SKM-1 treated with dmso at 0.1 percent for 144 hours (cell line): ENCODE measurements at regions not wholly inside any gene's neighbourhood (a gene's known extent, or its start where the extent isn't known, plus 50 kb on each side); places are given as distances from the start of the nearest gene placed in this dataset.

Experiments
- DNase-seq: peaks from one replicate; lab custom pipeline; 2025; ENCODE audit not compliant: unreplicated experiment; lab: John Stamatoyannopoulos, UW

DNA sequence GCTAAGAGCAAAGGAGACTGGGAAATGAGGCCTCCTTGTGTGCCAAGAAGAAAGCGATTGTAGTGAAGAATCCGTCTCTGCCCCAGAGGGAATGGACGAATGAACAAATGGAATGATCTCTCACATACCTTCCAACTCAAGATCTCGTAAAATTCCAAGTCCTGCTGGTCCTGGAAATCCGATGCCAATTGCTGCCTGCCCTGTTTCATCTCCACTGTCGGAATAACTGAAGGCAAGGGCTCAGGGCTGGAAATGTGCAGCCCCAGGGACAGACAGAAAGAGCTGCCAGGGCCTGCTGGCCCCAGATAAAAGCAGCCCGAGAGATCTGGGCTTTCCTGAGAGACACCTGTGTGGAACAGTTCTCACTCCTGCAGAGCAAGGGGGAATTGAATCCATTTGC is 120.9 kb downstream of the MN1 start:
- DNase-seq = no peak

GRCh38 chr22:27681037-27681436 is 120.5 kb downstream of the MN1 start:
- DNase-seq = no peak

GRCh38 chr22:27682437-27682836 is 119.1 kb downstream of the MN1 start:
- DNase-seq = no peak

DNA sequence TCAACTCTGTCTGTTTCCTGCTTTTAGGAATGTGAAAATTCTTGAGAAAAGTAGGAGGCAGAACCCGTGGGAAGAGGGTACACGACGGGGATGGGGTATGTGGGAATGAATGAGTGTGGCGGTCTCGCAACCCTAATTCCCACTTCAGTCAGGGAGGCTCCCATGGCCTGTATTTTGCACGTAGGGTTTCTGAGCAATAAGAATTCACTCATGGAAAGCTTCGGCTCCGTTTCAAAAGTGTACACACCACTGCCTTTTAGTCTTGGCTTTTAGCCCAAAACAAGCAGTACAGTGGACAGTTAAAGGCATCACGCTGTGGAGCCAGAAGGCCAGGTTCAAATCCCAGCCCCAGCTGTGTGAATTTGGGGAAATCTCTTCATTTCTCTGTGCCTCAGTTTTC is 116.7 kb downstream of the MN1 start:
- no peak for DNase-seq

DNA sequence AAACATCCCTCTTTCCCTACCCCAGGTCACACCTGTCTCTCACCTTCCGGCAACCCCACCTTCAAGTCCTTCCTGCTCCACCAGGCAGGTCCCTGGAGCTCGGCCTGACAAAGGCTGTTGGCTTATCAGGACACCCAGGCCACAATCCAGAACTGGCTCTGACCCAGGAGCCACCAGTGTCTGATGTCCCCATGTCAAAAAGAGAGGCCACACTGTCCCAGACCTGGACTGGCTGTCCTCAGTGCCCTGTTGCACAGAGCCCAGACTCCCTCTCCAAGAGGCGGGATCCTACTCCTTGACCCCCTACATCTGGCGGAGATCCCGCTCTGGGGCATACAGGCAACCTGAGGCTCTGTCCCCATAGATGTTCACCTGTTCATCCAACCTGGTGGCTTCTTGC is 116.0 kb downstream of the MN1 start:
- DNase-seq = no peak

DNA sequence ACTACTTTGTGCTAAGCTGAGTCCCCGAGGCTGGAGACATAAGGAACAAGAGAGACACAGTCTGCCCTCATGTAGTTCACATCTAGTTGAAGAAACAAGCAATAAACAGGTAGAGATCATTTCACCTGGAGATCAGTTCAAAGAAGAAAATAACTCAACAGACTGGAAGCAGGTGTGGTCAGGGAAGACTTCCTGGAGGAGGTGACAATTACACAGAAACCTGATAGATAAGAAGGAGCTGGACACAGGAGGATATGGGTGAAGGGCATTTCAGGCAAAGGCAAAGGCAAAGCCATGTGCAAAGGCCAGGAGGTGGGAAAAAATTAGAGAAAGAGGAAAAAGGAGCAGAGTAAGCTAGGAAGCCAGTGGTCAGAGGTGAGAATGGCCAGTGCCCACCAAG is 115.6 kb downstream of the MN1 start:
- no peak for DNase-seq

GRCh38 chr22:27686534-27686933 is 115.0 kb downstream of the MN1 start:
- no peak for DNase-seq

DNA sequence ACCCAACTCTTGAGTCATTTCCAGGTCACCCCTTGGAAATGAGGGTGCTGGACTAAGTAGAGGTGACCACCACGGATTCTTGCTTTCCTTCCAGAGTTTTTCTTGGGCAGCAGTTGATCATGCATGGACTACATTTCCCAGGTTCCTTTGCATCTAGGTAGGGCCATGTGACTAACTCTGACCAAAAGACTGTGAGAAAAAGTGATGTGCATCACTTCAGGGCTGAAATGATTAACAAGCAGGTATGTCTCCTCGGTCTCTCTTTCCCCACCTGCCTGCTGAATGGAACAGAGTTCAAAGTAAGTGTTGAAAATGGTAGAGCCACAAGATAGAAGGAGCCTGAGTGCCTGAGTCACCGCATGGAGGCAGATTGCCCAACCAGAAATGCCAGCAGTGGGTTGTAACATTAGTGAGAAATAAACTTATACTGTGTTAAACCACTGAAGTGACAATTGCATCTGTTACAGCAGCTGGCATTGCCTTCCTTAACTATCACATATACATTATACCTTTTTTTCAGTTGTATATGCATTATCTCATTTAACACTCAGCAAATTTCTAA is 113.5 kb downstream of the MN1 start:
- DNase-seq = no peak

DNA sequence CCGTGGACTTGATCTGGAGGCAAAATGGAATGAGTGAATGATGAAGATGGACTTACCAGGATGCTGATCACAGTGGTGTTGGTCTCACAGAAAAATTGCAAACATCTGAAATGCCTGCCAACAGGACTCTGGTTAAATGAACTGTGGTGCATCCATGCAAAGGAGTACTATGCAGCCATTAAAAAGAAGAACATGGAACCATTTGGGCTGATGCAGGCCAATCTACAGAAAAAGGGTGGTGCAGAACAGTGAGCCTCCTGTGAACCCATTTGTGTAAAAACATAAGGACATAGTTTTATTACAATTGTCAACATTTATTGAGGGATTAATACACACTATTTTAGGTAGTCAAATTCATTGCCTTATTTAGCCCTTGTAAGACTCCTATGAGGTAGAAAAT is 111.9 kb downstream of the MN1 start:
- DNase-seq = no peak

DNA sequence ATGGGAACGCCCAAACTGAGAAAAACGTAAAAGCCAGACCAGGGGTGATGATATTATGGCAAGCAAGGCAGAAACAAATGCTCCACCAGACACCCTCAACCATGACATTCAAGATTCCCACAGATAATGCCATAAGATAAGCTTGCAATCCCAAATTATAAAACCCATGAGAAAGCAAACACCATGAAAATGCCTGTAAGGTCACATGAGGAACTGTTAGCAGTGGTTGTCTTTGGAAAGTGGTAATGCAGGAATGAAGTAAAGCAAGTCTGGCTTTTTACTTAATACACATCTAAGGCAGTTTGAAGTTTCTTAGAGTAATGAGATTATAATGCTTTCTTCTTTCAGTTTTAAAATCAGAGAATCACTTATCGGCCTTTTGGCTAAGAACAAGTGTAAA is 111.0 kb downstream of the MN1 start:
- no peak for DNase-seq

GRCh38 chr22:27692243-27692642 is 109.3 kb downstream of the MN1 start:
- DNase-seq = no peak

DNA sequence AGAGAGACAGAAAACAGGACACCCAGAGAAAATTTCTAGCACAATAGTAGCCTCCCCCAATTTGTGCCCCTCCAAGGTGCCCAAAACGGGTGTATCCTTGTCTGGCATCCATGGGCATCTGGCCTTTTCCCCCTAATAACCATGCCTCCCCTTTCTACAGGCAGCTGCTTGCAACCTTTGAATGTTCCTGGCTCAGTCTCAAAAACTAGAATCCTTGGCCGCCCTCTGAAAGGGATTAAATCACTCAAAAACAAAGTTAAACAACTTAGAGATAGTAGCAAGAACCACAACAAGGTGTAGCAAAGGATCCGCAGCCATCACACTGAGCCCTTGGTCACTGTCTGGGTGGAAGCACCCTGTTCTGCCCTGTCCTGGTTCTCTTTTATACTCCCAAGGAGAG is 105.6 kb downstream of the MN1 start:
- no peak for DNase-seq

- no peak for DNase-seq
Measured at GRCh38 chr22:27697888-27698287, 103.7 kb downstream of the MN1 start.
